Activated naive CD8-positive, alpha-beta T cell treated with anti-CD3 and anti-CD28 coated beads for 36 hours (primary cell): ENCODE measurements at regions not wholly inside any gene's neighbourhood (a gene's known extent, or its start where the extent isn't known, plus 50 kb on each side); places are given as distances from the start of the nearest gene placed in this dataset.

Experiments
- DNase-seq: peaks from one replicate; pipeline ENCODE4 v3.0.0; 2021
- H3K27ac Mint-ChIP-seq: one replicate; pipeline ENCODE4 v1.8.0; 2022; ENCODE audit warnings: mild to moderate bottlenecking, moderate library complexity, mixed read lengths
- H3K27me3 Mint-ChIP-seq: one replicate; pipeline ENCODE4 v1.8.0; 2022; ENCODE audit warnings: mild to moderate bottlenecking, mixed read lengths
- H3K36me3 Mint-ChIP-seq: one replicate; pipeline ENCODE4 v1.8.0; 2021; ENCODE audit warnings: mild to moderate bottlenecking, mixed read lengths
- H3K4me1 Mint-ChIP-seq: one replicate; pipeline ENCODE4 v1.8.0; 2021; ENCODE audit warnings: mixed read lengths
- H3K4me3 Mint-ChIP-seq: one replicate; pipeline ENCODE4 v1.8.0; 2022; ENCODE audit warnings: mild to moderate bottlenecking, moderate library complexity, mixed read lengths
- H3K9me3 Mint-ChIP-seq: one replicate; pipeline ENCODE4 v1.8.0; 2022; ENCODE audit warnings: mixed read lengths

GRCh38 chr21:24118738-24119459, 1488.4 kb downstream of the MRPL39 start:
- Mint-ChIP-seq H3K27ac (no peak overlapping the region), H3K4me3 (no peak overlapping the region), H3K4me1 (no peaks in the 10 kb centered on the region), H3K36me3 (no peaks in the 10 kb centered on the region), H3K27me3 (no peaks in the 10 kb centered on the region), H3K9me3 (no peaks in the 10 kb centered on the region)
- no peak for DNase-seq

DNA sequence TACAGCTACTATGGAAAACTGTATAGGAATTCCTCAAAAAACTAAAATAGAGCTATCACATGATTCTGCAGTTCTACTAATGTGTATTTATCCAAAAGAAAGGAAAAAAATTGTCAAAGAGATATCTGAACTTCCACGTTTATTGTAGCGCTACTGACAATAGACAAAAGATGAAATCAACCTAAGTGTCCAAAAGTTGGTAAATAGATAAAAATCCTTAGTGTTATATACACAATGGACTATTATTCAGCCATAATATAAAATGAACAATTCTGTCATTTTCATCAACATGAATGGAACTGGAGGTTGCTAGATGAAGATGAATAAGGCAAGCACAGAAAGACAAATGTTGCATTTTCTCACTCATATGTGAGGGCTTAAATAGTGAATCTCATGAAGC, 1492.1 kb downstream of the MRPL39 start:
- Mint-ChIP-seq H3K4me1 (no peaks in the 10 kb centered on the region), H3K4me3 (no peak overlapping the region), H3K36me3 (no peaks in the 10 kb centered on the region), H3K27ac (no peak overlapping the region), H3K9me3 (no peaks in the 10 kb centered on the region), H3K27me3 (no peaks in the 10 kb centered on the region)
- no peak for DNase-seq

DNA sequence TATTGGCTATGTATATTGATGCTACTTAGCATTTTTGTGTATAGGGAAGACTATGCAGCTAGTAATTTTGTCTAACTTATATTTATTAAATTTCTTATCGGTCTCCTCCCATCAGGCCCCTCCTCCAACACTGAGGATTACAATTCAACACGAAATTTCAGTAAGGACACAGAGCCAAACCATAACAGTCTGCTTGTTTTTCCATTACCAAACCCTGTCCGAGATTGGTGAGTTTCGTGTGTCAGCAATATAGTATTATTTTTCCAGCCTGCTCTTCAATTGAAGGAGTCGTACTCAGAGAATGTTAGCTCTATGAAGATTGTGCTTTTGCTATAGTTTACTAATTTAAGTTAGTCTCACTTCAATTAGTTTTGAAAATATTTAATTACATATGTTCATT, 1495.3 kb downstream of the MRPL39 start:
- no peaks in the 10 kb centered on the region for H3K27me3 Mint-ChIP-seq

GRCh38 chr21:24110846-24111245, 1496.4 kb downstream of the MRPL39 start:
- H3K36me3 Mint-ChIP-seq: no peaks in the 10 kb centered on the region
- no peaks in the 10 kb centered on the region for H3K9me3 Mint-ChIP-seq
- no peaks in the 10 kb centered on the region for H3K4me1 Mint-ChIP-seq
- no peak overlapping the region for H3K4me3 Mint-ChIP-seq
- DNase-seq: no peak
- H3K27me3 Mint-ChIP-seq: no peaks in the 10 kb centered on the region
- no peak overlapping the region for H3K27ac Mint-ChIP-seq

More for the DNA sequence above, 1495.3 kb downstream of the MRPL39 start:
- no peaks in the 10 kb centered on the region for H3K36me3 Mint-ChIP-seq
- H3K4me3 Mint-ChIP-seq: no peak overlapping the region
- H3K27ac Mint-ChIP-seq: no peak overlapping the region
- H3K9me3 Mint-ChIP-seq: no peaks in the 10 kb centered on the region
- DNase-seq: no peak
- no peaks in the 10 kb centered on the region for H3K4me1 Mint-ChIP-seq

- H3K27ac Mint-ChIP-seq: no peak overlapping the region
- H3K36me3 Mint-ChIP-seq: no peaks in the 10 kb centered on the region
- peaks cover 14% of the 10 kb centered on the region for H3K27me3 Mint-ChIP-seq
- H3K4me1 Mint-ChIP-seq: peaks cover 2% of the 10 kb centered on the region
- H3K9me3 Mint-ChIP-seq: no peaks in the 10 kb centered on the region
- H3K4me3 Mint-ChIP-seq: no peak overlapping the region
- DNase-seq: no peak
Measured at GRCh38 chr21:24097181-24097580, 1510.1 kb downstream of the MRPL39 start.

GRCh38 chr21:24096651-24097050, 1510.6 kb downstream of the MRPL39 start:
- Mint-ChIP-seq H3K27me3 (peaks cover 14% of the 10 kb centered on the region), H3K4me3 (no peak overlapping the region), H3K4me1 (peaks cover 2% of the 10 kb centered on the region), H3K36me3 (no peaks in the 10 kb centered on the region), H3K9me3 (no peaks in the 10 kb centered on the region), H3K27ac (no peak overlapping the region)
- no peak for DNase-seq

DNA sequence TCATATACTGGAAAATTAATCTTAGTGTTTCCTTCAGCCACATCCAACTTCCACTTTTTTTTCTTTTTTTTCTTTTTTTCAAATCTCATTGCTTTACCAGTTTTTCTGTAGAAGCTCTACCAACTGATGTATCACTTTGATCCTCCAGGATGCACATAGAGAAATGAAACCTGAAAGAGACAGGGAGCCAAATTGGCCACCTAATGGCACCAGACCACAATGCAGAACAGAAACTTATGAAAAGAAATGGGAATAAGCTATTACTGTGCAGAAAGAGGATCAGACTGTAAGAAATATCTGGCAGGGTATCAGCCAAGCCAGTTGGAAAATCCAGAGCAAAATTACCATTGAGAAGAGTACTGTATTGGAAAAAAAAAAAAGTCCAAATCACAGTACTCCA, 1514.2 kb downstream of the MRPL39 start:
- DNase-seq: no peak
- no peaks in the 10 kb centered on the region for H3K36me3 Mint-ChIP-seq
- H3K4me3 Mint-ChIP-seq: no peak overlapping the region
- no peaks in the 10 kb centered on the region for H3K27me3 Mint-ChIP-seq
- no peak overlapping the region for H3K27ac Mint-ChIP-seq
- H3K4me1 Mint-ChIP-seq: peaks cover 2% of the 10 kb centered on the region
- H3K9me3 Mint-ChIP-seq: no peaks in the 10 kb centered on the region

DNA sequence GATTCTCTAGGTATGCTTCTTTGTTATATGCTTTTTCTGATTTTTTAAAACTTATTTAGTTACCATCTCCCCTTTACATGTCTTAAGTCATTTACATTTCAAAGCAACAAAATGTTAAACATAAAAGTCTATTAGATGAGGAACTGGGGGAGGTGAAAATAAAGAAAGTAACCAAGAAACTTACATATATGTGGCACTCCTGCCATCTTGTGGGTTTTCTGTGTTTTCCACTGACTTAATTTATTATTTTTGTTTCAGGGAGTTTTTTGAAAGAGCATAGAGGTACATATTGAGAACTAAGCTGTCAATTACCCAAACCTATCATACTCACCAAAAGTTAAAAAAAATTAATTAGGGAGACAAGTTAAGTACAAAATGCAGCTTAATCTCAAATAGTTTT, 1531.1 kb downstream of the MRPL39 start:
- Mint-ChIP-seq H3K27me3 (no peaks in the 10 kb centered on the region), H3K4me1 (no peaks in the 10 kb centered on the region), H3K36me3 (no peaks in the 10 kb centered on the region), H3K4me3 (no peak overlapping the region), H3K27ac (no peak overlapping the region), H3K9me3 (peaks cover 5% of the 10 kb centered on the region)
- no peak for DNase-seq

DNA sequence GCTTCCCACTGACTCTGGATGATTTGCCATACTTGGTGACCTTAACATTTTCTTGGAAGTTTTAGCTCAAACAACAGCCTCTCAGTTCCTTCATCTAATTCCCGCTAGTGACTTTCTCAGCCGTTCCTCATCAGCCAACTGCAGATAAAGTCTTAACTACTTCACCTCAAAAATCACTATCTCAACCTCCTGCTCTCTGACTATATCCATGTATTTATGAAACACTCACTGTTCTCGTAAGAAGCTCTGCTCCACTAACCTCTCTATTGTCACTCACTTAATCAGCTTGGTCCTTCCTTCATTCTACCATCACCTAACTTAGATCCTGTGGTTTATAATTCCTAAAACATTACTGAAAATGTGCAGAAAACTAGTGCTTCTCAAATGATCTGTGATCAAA, 1551.6 kb downstream of the MRPL39 start:
- Mint-ChIP-seq H3K4me3 (no peak overlapping the region), H3K9me3 (no peaks in the 10 kb centered on the region), H3K27me3 (no peaks in the 10 kb centered on the region), H3K36me3 (no peaks in the 10 kb centered on the region), H3K27ac (no peak overlapping the region), H3K4me1 (peaks cover 3% of the 10 kb centered on the region)
- DNase-seq: no peak

DNA sequence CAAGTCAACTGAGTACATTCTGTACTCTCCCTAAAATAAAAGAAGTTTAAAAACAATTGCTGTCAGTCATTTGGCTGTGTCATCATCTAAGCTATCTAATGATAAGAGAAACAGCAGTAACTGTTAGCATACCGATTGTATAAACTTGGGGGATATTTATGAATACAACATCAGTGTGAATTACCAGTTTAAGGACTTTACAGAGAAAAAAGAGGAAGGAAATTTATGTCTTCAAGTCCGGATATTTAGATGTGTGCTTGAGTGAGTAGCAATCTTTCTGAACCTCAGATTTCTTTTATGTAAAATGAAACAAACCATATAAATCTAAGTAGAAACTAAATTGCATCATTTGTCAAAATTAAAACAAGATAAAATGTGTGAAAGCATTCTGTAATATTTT, 1557.0 kb downstream of the MRPL39 start:
- H3K27ac Mint-ChIP-seq: peak overlapping the region; percentile 25
- no peaks in the 10 kb centered on the region for H3K27me3 Mint-ChIP-seq
- H3K4me3 Mint-ChIP-seq: no peak overlapping the region
- no peaks in the 10 kb centered on the region for H3K36me3 Mint-ChIP-seq
- no peak for DNase-seq
- H3K4me1 Mint-ChIP-seq: peaks cover 17% of the 10 kb centered on the region
- no peaks in the 10 kb centered on the region for H3K9me3 Mint-ChIP-seq

- H3K4me1 Mint-ChIP-seq: peaks cover 17% of the 10 kb centered on the region
- H3K4me3 Mint-ChIP-seq: peak overlapping the region; percentile 32
- H3K27me3 Mint-ChIP-seq: no peaks in the 10 kb centered on the region
- no peaks in the 10 kb centered on the region for H3K36me3 Mint-ChIP-seq
- no peak for DNase-seq
- H3K9me3 Mint-ChIP-seq: no peaks in the 10 kb centered on the region
- peak overlapping the region; percentile 86 for H3K27ac Mint-ChIP-seq
Measured at GRCh38 chr21:24046829-24047443, 1560.3 kb downstream of the MRPL39 start.

- Mint-ChIP-seq H3K27ac (no peak overlapping the region), H3K4me3 (no peak overlapping the region), H3K4me1 (peaks cover 14% of the 10 kb centered on the region), H3K9me3 (no peaks in the 10 kb centered on the region), H3K36me3 (no peaks in the 10 kb centered on the region), H3K27me3 (no peaks in the 10 kb centered on the region)
- DNase-seq: peak; percentile 3
Measured at GRCh38 chr21:24045775-24046215, 1561.5 kb downstream of the MRPL39 start.

- no peaks in the 10 kb centered on the region for H3K36me3 Mint-ChIP-seq
- H3K4me1 Mint-ChIP-seq: peaks cover 14% of the 10 kb centered on the region
- DNase-seq: no peak
- no peaks in the 10 kb centered on the region for H3K9me3 Mint-ChIP-seq
- H3K27me3 Mint-ChIP-seq: no peaks in the 10 kb centered on the region
- H3K27ac Mint-ChIP-seq: no peak overlapping the region
- no peak overlapping the region for H3K4me3 Mint-ChIP-seq
Measured at GRCh38 chr21:24045373-24045772, 1561.9 kb downstream of the MRPL39 start.

DNA sequence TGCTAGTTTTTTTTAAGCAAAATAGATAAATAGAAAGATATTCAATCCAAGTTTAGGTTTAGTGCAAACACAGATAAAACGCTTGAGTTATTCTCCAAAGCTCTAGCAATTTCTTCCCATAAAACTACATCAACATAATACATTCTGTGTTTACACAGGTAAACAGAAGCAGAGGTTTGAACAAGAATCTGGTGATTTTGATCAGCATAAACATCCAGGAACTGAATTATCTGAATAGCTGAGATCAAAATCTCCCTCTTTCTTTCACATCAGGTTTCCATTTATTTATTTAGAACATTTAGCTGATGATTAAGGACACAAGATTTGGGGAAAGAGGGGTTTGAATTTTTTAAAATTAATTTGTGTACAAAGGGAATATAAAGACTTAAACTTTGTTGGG, 1564.6 kb downstream of the MRPL39 start:
- Mint-ChIP-seq H3K4me3 (no peak overlapping the region), H3K9me3 (no peaks in the 10 kb centered on the region), H3K36me3 (no peaks in the 10 kb centered on the region)

DNA sequence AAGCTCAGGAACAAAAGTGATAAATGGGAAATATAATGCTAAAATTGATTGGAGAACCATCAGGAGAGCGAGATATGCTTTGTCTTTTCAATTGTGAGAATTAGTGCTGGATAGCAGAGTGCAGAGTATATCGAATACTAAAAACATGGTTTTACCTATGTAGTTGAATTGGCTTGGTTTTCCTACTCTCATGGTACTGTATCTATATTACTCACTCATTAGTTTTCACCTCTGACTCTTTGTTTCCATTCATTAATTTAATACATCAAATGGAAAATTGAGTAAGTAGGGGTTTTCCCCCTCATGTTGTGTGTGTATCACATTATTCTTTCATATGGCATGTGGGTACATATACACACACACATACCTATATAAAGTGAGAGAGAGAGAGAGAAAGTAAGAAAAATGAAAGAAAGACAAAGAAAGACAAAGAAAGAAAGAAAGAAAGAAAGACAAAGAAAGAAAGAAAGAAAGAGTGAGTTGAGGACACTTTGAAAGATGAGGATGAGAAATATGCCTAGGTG, 1574.5 kb downstream of the MRPL39 start:
- peaks cover 17% of the 10 kb centered on the region for H3K9me3 Mint-ChIP-seq
- peaks cover 5% of the 10 kb centered on the region for H3K27me3 Mint-ChIP-seq
- H3K36me3 Mint-ChIP-seq: peaks cover 14% of the 10 kb centered on the region
- H3K4me3 Mint-ChIP-seq: peak overlapping the region; percentile 2
- no peak for DNase-seq
- H3K4me1 Mint-ChIP-seq: peaks cover 12% of the 10 kb centered on the region
- peak overlapping the region; percentile 62 for H3K27ac Mint-ChIP-seq

More for the DNA sequence above, 1564.6 kb downstream of the MRPL39 start:
- DNase-seq: no peak
- no peak overlapping the region for H3K27ac Mint-ChIP-seq
- peaks cover 14% of the 10 kb centered on the region for H3K4me1 Mint-ChIP-seq
- H3K27me3 Mint-ChIP-seq: no peaks in the 10 kb centered on the region

GRCh38 chr21:24027396-24027795, 1579.9 kb downstream of the MRPL39 start:
- Mint-ChIP-seq H3K4me1 (no peaks in the 10 kb centered on the region), H3K4me3 (no peak overlapping the region), H3K27ac (no peak overlapping the region), H3K27me3 (peaks cover 5% of the 10 kb centered on the region), H3K9me3 (no peaks in the 10 kb centered on the region), H3K36me3 (no peaks in the 10 kb centered on the region)
- no peak for DNase-seq
